K562 (cell line): ENCODE measurements at regions not wholly inside any gene's neighbourhood (a gene's known extent, or its start where the extent isn't known, plus 50 kb on each side); places are given as distances from the start of the nearest gene placed in this dataset.

Experiments
- MNT ChIP-seq, 2 experiments: fragments of 450-650 bp; conservative IDR thresholded peaks; 2 replicates each; pipeline ENCODE4 v1.6.1; 2017; ENCODE audit warnings: mild to moderate bottlenecking in 2 of 2, moderate library complexity in 2 of 2
- OTX1 ChIP-seq: fragments of 450-650 bp; formaldehyde crosslinking; IDR thresholded peaks from 2 replicates; pipeline ENCODE4 v1.4.0; 2022; ENCODE audit warnings: mild to moderate bottlenecking
- SAP30 ChIP-seq: fragments of 200-600 bp; sonication (generic); IDR thresholded peaks from 2 replicates; pipeline ENCODE4 v1.6.1; 2012; ENCODE audit warnings: borderline replicate concordance, low read depth, mild to moderate bottlenecking, moderate library complexity, low read length, control low read depth, inconsistent platforms; ENCODE audit not compliant: insufficient read depth, poor library complexity, severe bottlenecking
- ZBTB9 ChIP-seq: fragments of 450-650 bp; formaldehyde crosslinking; IDR thresholded peaks from 2 replicates; pipeline ENCODE4 v1.4.0; 2020; ENCODE audit warnings: mild to moderate bottlenecking, moderate library complexity
- ZNF121 ChIP-seq: sonication (generic); formaldehyde crosslinking; conservative IDR thresholded peaks from 2 replicates; pipeline ENCODE4 v1.8.0; 2022; ENCODE audit warnings: missing genetic modification reagents
- ZNF318 ChIP-seq, 2 experiments: fragments of 450-650 bp; IDR thresholded peaks; 2 replicates each; pipeline ENCODE4 v1.6.1; 2016; ENCODE audit warnings: mild to moderate bottlenecking in 2 of 2, borderline replicate concordance in 1 of 2, low read depth in 1 of 2, moderate library complexity in 1 of 2
- ZNF444 ChIP-seq: fragments of 250-450 bp; sonication (Bioruptor Pico); IDR thresholded peaks from 2 replicates; pipeline ENCODE4 v1.4.0; 2020; ENCODE audit warnings: mild to moderate bottlenecking, moderate library complexity

GRCh38 chr5:133664422-133664821, 52.1 kb upstream of the FSTL4 start (continued):
- TF ChIP-seq ZNF318 (IDR thresholded peaks at IDR 0.05; ENCODE audit: borderline replicate concordance in 1 of 2, low read depth in 1 of 2) = no peak
- no peak for TF ChIP-seq OTX1 (CRISPR knock-in tag)
- TF ChIP-seq ZNF121 (CRISPR knock-in tag) = no peak
- TF ChIP-seq SAP30 = no peak
- no peak for TF ChIP-seq ZBTB9 (CRISPR knock-in tag)
- no peak for TF ChIP-seq ZNF444 (CRISPR knock-in tag)
- no peak for TF ChIP-seq MNT (conservative IDR thresholded peaks at IDR 0.05)
